ENCODE measurements at regions not wholly inside any gene's neighbourhood (a gene's known extent, or its start where the extent isn't known, plus 50 kb on each side); places are given as distances from the start of the nearest gene placed in this dataset.
"Not testable (repeated sequence)": the region's sequence is repeated elsewhere in the genome, so short reads cannot be mapped to it uniquely, and the experiment has no call there.

- DNase-seq (ENCODE audit: low read depth): no peak
Measured at GRCh38 chr15:62506217-62506805, 341.2 kb upstream of the C2CD4B start.

GRCh38 chr15:62509395-62509958, 344.4 kb upstream of the C2CD4B start:
- DNase-seq (ENCODE audit: low read depth): no peak

DNA sequence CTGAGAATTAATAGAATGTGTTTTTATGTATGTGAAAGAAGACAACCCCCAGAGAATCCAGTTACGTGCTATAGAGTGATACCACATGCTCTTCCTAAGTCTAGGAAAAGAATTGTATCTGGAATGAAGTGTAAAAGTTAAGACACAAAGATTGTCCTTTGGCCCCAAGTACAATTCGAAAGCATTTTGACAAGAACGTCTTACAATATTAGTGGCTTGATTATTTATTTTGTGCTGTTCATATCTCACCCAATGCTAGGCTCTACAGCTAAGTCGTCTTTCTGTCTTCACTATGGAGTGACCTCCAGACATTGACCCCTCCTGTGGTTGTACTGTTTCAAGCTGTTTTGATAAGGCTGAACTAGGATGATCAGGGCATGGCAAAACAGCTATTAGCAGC, 345.7 kb upstream of the C2CD4B start:
- DNase-seq (ENCODE audit: low read depth): no peak

- DNase-seq (ENCODE audit: low read depth): no peak
Measured at GRCh38 chr15:62512904-62513303, 347.8 kb upstream of the C2CD4B start.

DNA sequence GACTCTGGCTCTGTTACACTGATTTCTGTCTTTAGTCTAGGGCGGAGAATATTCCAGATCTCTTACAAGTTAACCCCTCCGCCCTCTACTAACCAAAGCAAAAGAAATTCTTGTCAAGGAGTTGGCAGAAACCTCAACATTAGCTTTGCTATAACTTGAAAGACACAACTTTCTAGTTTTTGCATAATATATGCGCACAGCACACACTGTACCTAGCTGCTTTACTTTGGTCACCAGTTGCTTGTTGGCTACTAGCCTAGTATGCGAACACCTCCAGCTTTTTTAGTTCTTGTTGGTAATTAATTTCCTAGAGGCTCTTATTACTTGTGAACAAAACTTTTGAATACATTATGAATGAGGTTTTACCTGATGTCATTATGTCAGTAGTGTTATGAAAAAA, 348.8 kb upstream of the C2CD4B start:
- DNase-seq (ENCODE audit: low read depth): no peak

DNA sequence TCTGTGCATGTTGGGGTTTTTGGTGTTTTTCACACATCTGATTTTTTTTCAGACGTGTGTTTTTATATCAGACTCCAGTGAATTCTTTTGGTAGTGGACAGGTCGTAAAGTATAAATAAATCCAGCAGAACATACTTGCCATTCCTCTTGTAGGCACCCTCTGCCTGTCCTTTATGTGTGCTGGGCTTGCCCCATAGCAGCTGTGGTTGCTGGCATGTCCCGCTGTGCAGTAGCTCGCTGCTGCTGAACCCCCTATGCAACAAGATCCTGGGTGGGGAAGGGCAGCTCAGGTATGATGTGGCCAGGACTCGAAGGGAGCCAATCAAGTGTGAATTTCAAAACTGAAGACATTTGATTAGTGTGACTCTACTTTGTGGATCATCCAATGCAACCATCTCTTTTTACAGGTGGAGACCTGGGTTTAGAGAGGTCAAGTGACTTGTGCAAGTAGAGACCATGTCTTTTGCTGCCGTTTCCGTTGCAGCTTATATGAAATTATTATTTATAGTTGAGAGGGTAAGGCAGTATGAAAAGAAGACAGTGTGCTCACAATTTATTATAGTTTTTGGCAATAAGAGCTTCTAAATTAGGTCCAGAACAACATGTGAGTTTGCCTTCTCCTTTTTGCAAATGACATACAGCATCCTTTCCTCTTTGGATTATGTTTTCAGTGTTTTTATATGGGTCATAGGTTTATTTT, 350.8 kb upstream of the C2CD4B start:
- DNase-seq (ENCODE audit: low read depth): no peak

- DNase-seq (ENCODE audit: low read depth): no peak
Measured at GRCh38 chr15:62517541-62517940, 352.5 kb upstream of the C2CD4B start.

DNA sequence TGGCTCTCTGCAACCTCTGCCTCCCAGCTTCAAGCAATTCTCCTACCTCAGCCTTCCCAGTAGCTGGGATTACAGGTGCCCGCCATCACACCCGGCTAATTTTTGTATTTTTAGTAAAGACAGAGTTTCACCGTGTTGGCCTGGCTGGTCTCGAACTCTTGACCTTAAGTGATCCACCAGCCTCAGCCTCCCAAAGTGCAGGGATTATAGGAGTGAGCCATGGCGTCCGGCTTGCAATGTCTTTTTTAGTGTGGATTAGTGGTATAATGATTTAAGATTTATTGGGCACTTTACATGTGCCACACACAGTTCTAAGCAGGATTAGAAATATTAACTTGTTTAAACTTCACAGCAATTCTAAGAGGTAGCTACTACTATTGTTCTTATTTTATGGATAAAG, 353.6 kb upstream of the C2CD4B start:
- DNase-seq (ENCODE audit: low read depth): not testable (repeated sequence)

DNA sequence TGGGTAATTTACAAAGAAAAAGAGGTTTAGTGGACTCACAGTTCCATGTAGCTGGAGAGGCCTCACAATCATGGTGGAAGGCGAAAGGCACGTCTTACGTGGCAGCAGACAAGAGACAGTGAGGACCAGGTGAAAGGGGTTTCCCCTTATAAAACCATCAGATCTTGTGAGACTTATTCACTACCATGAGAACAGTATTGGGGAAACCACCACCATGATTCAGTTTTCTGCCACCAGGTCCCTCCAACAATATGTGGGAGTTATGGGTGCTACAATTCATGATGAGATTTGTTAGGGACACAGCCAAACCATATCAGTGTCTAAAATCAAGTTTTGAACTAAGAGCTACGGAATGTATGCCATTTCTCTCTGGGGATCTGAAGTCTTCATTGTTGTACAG, 354.8 kb upstream of the C2CD4B start:
- DNase-seq (ENCODE audit: low read depth): no peak

DNA sequence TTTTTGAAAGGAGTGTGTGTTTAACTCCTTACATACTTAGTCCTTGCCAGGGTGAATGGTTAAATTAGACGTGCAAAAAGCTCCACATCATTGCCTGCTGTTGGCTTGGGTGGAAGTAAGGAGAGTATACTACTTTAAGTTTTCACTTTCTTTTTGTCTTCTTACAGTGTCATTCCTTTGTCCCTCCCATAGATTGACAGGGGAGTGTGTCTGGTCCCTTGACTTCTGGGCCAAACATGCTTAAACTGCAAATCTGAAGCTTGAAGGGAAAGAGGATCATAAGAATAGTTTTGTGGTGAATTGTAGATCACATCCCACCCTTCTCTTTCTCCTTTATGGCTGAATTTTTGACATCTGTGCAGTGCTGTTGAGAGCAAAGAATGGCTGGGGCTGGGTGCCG, 355.8 kb upstream of the C2CD4B start:
- DNase-seq (ENCODE audit: low read depth): no peak

- DNase-seq (ENCODE audit: low read depth): no peak
Measured at GRCh38 chr15:62521396-62521795, 356.3 kb upstream of the C2CD4B start.

GRCh38 chr15:62524848-62525247, 359.8 kb upstream of the C2CD4B start:
- DNase-seq (ENCODE audit: low read depth): no peak

- no peak for DNase-seq (ENCODE audit: low read depth)
Measured at GRCh38 chr15:62527387-62527786, 362.3 kb upstream of the C2CD4B start.

DNA sequence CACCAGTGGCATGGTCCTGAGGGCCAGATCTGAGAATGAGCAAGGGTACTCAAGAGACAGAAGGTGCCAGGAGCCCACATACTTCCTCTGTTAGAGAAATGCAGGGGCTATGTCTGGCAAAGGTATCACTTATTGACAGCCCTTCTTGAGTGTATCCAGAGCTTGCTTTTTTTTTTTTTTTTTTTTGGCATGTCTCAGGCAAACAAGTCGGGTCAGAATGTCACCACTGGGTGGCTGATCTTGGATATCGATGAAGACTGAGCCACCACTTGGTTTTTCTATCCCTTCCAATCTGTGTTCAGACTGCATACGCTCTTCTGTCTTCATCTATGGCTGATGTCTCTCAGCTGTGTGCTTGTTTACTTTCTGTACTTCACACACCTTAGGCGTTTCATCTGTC, 363.4 kb upstream of the C2CD4B start:
- DNase-seq (ENCODE audit: low read depth): no peak

DNA sequence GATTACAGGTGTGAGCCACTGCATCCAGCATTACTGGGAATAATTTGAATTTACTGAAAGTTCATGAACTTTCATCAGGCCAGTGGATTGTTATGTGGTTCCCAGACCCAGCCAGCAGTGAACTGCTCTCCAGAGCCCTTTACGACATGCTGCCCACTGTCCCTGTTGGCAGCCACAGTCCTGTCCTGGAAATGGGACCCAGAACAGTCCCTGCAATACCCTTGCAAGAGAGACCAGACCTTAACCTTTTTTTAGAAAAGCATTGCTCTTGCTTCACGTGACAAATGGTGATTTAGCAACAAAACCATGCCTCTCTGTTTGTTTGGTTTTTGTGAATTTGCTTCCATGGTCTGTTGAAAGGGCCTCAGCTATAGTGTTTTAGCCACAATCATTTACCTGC, 367.3 kb upstream of the C2CD4B start:
- DNase-seq (ENCODE audit: low read depth): no peak

DNA sequence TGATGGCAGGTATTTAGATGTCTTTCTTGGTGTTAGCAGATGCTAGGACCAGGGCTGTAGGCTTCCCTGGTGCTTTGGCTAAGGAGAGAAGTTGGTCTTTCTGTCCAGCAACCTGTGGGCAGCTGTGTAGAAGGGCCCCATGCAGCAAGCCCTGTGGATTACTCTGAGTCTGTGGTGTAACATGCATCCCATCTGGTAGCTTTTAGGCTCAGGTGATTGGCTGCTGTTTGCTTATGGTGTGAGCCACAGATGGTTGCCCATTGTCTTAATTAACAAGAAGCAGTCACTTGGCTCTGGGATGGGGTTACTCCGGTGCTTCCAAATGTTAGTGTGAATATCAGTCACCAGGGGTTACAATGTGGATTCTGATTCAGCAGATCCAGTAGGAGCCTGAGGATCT, 368.6 kb upstream of the C2CD4B start:
- DNase-seq (ENCODE audit: low read depth): no peak

DNA sequence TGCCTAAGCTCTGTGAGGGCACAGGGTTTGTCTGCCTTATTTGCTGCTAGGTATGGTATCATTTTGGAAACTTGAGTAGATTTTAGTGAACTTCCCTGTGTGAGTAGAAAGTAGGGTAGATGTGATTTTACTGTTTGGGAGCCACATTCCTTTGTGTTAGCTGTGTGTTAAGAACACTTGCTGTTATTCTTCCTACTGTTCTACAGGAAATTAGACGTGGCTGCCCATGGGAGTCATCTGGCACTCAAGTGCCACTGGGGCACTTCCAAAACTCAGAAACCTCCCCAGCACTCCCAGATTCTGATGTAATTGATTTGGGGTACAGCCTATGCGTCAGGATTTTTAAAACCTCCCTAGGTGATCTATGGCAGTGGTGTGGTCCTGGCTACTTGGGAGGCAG, 369.9 kb upstream of the C2CD4B start:
- no peak for DNase-seq (ENCODE audit: low read depth)

GRCh38 chr15:62539236-62539635, 374.2 kb upstream of the C2CD4B start:
- no peak for DNase-seq (ENCODE audit: low read depth)

GRCh38 chr15:62541250-62541649, 376.2 kb upstream of the C2CD4B start:
- DNase-seq (ENCODE audit: low read depth): no peak

GRCh38 chr15:62541846-62542245, 376.8 kb upstream of the C2CD4B start:
- no peak for DNase-seq (ENCODE audit: low read depth)

GRCh38 chr15:62544446-62544845, 379.4 kb upstream of the C2CD4B start:
- DNase-seq (ENCODE audit: low read depth): no peak

DNA sequence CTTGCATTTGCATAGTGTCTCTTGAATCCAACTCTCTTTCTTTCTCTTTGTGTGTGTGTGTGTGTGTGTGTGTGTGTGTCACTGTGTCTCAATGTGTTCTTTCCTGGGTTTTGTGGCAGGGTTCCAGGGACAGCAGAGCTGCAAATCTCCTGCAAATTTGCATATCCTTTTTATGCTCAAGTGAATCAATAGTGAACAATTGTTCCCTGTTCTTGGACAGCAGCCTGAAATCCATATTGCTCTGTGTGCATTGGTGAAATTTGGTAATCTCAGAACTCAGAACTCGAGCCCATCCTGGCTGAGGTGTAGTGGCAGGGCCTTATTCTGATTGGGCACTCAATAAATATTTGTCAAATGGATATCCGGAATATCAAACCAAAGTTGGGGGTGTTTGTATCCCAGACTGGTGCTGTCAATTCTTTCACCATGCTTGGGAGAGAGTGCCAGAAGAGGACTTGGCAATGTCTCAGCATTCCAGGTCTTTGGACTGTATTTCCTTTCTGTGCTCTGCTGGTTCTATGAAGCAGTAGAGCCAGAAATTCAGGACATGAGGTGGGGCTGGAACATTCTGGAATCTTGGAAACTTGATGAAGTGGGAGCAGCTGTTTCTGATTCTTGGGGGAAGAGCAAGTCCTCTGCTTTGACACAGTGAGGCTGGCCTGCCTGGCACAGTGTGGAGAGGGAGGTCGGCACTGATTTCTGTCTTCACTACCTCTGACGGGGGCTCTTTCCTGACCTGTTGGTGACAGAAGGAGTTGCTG, 380.6 kb upstream of the C2CD4B start:
- DNase-seq (ENCODE audit: low read depth): no peak

- no peak for DNase-seq (ENCODE audit: low read depth)
Measured at GRCh38 chr15:62546628-62547027, 381.5 kb upstream of the C2CD4B start.
